OCI-LY3 (cell line): ENCODE measurements at regions not wholly inside any gene's neighbourhood (a gene's known extent, or its start where the extent isn't known, plus 50 kb on each side); places are given as distances from the start of the nearest gene placed in this dataset.
"Not testable (repeated sequence)": the region's sequence is repeated elsewhere in the genome, so short reads cannot be mapped to it uniquely, and the experiment has no call there.

Source experiments
- CTCF ChIP-seq: fragments of 200-600, 300-600 bp; sonication (generic); IDR thresholded peaks from 2 replicates; pipeline ENCODE4 v1.5.1; 2014; ENCODE audit warnings: antibody characterized with exemption, low read length, low read depth
- EZH2phosphoT487 ChIP-seq: fragments of 200-600 bp; shearing (Covaris generic); IDR thresholded peaks from 2 replicates; pipeline ENCODE4 v1.6.1; 2018; ENCODE audit warnings: antibody characterized with exemption, mixed run types, low read depth

DNA sequence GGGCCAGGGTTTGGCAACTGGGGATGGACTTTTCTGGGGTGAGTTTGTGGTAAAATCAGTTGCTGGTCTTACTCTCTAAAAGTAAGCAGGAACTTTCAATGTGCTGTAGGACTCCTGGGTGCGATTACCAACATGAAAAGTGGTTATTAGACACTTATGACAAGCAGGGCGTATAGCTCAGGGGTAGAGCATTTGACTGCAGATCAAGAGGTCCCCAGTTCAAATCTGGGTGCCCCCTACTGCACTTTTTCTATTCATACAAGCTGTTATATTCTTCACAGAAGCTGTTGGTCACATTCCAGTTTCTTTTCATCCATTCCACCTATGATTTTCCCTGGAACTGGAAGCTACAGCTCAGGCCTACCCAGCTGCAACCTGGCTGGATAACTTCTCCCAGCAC lies 100.2 kb upstream of the ZNF746 start:
- TF ChIP-seq CTCF, EZH2phosphoT487: not testable (repeated sequence)
